Endothelial cell of umbilical vein (primary cell): ENCODE measurements at regions not wholly inside any gene's neighbourhood (a gene's known extent, or its start where the extent isn't known, plus 50 kb on each side); places are given as distances from the start of the nearest gene placed in this dataset.

Source experiments
- BruUV-seq: library from RNA; stranded (reverse); fragments of 400-500 nt; replicated peaks from 2 replicates; lab custom pipeline; 2021; lab: Mats Ljungman, UMichigan
- CTCF ChIA-PET: fragments of 300-600, 350-600 bp; sonication (Branson Sonifier 250); formaldehyde crosslinking; loops from one replicate; lab custom pipeline; 2021; ENCODE audit warnings: antibody characterized with exemption, inconsistent platforms; lab: Charles Lee
- POLR2A ChIA-PET: fragments of 300-600, 350-600 bp; sonication (Branson Sonifier 250); formaldehyde crosslinking; loops from one replicate; lab custom pipeline; 2021; ENCODE audit warnings: antibody characterized with exemption, inconsistent platforms; lab: Charles Lee
- DNase-seq: peaks from one replicate; pipeline ENCODE4 v3.0.0-alpha.2; 2011; ENCODE audit warnings: low read depth, low spot score
- FAIRE-seq: peaks from 2 replicates; lab custom pipeline; 2011; peaks lifted over from hg19 to GRCh38; lab: Jason Lieb, UNC
- H2AFZ ChIP-seq: 2 replicates; pipeline ENCODE4 v1.6.0; 2012; ENCODE audit warnings: low read depth, low read length, control low read depth, inconsistent platforms
- H3K27ac ChIP-seq: 2 replicates; pipeline ENCODE4 v1.5.1; 2011; ENCODE audit warnings: low read depth, mild to moderate bottlenecking, control low read depth, low read length, moderate library complexity; ENCODE audit not compliant: insufficient read depth
- H3K27me3 ChIP-seq, 2 experiments: 2 replicates each; pipeline versions ENCODE4 v1.6.0 to v1.6.1; 2011; ENCODE audit warnings: low read length in 2 of 2, mixed read lengths in 1 of 2; ENCODE audit not compliant: control insufficient read depth in 2 of 2, insufficient read depth in 2 of 2
- H3K36me3 ChIP-seq, 2 experiments: 2 replicates in 1 of 2; 3 replicates in 1 of 2; pipeline ENCODE4 v1.5.1; 2011; ENCODE audit warnings: low read length in 2 of 2, mild to moderate bottlenecking in 1 of 2, moderate library complexity in 1 of 2; ENCODE audit not compliant: control insufficient read depth in 2 of 2, insufficient read depth in 2 of 2; ENCODE audit errors: extremely low read depth in 1 of 2
- H3K4me1 ChIP-seq: 3 replicates; pipeline ENCODE4 v1.5.1; 2011; ENCODE audit warnings: mild to moderate bottlenecking, low read length; ENCODE audit not compliant: control insufficient read depth, insufficient read depth; ENCODE audit errors: extremely low read depth
- H3K4me2 ChIP-seq: 2 replicates; pipeline ENCODE4 v1.6.1; 2011; ENCODE audit warnings: low read length, control low read depth, mixed read lengths; ENCODE audit not compliant: insufficient read depth
- H3K4me3 ChIP-seq, 3 experiments: fragments of 200-600 bp in 1 of 3; sonication (generic), shearing (Covaris generic) in 1 of 3; replicated peaks in 1 of 3; 2 replicates each; pipeline ENCODE4 v1.5.1; 2011 to 2016; ENCODE audit warnings: control low read depth in 3 of 3, low read length in 3 of 3, mild to moderate bottlenecking in 2 of 3, inconsistent platforms in 1 of 3, low read depth in 1 of 3, moderate library complexity in 1 of 3; ENCODE audit not compliant: insufficient read depth in 1 of 3
- H3K79me2 ChIP-seq: 2 replicates; pipeline ENCODE4 v1.6.0; 2012; ENCODE audit warnings: low read length, inconsistent platforms; ENCODE audit not compliant: control insufficient read depth, insufficient read depth
- H3K9ac ChIP-seq: replicated peaks from 2 replicates; pipeline ENCODE3; 2011; ENCODE audit warnings: low read length, control low read depth; ENCODE audit not compliant: insufficient read depth; ENCODE audit errors: extremely low read depth
- H3K9me1 ChIP-seq: replicated peaks from 3 replicates; pipeline ENCODE4 v1.6.0; 2011; ENCODE audit warnings: mild to moderate bottlenecking, low read length; ENCODE audit not compliant: control insufficient read depth, insufficient read depth; ENCODE audit errors: extremely low read depth
- H3K9me3 ChIP-seq: replicated peaks from 2 replicates; pipeline ENCODE4 v1.5.1; 2012; ENCODE audit warnings: low read length, inconsistent platforms; ENCODE audit not compliant: control insufficient read depth, insufficient read depth
- H4K20me1 ChIP-seq: replicated peaks from 2 replicates; pipeline ENCODE3; 2011; ENCODE audit warnings: mild to moderate bottlenecking, low read length; ENCODE audit not compliant: control insufficient read depth, insufficient read depth; ENCODE audit errors: extremely low read depth
- CTCF ChIP-seq, 2 donors: IDR thresholded peaks; 1 replicate in 1 of 2; 2 replicates in 1 of 2; pipeline ENCODE4 v1.5.1; 2011; ENCODE audit warnings: low read length in 2 of 2, mild to moderate bottlenecking in 2 of 2, moderate library complexity in 2 of 2, control low read depth in 1 of 2, inconsistent platforms in 1 of 2, low read depth in 1 of 2; ENCODE audit not compliant: insufficient read depth in 1 of 2; ENCODE audit errors: extremely low read depth in 1 of 2
- EZH2 ChIP-seq: IDR thresholded peaks from 2 replicates; pipeline ENCODE4 v1.6.1; 2012; ENCODE audit warnings: borderline replicate concordance, low read depth, mild to moderate bottlenecking, moderate library complexity, low read length, inconsistent platforms; ENCODE audit not compliant: severe bottlenecking
- FOS ChIP-seq: IDR thresholded peaks from 2 replicates; pipeline ENCODE4 v1.6.1; 2011; ENCODE audit warnings: mild to moderate bottlenecking, low read length, moderate library complexity, borderline replicate concordance; ENCODE audit not compliant: insufficient read depth
- GATA2 ChIP-seq: IDR thresholded peaks from 2 replicates; pipeline ENCODE4 v1.7.0; 2011; ENCODE audit warnings: low read depth, mild to moderate bottlenecking, moderate library complexity, mixed read lengths, low read length; ENCODE audit not compliant: insufficient read length, insufficient read depth
- JUN ChIP-seq: IDR thresholded peaks from 2 replicates; pipeline ENCODE4 v1.6.1; 2011; ENCODE audit warnings: borderline replicate concordance, low read depth; ENCODE audit not compliant: insufficient read length, insufficient read depth
- MAX ChIP-seq: IDR thresholded peaks from 2 replicates; pipeline ENCODE4 v1.6.1; 2011; ENCODE audit not compliant: insufficient read depth, insufficient read length
- MYC ChIP-seq: IDR thresholded peaks from one replicate; pipeline ENCODE4 v1.6.1; 2011; ENCODE audit warnings: mild to moderate bottlenecking, low read depth, low read length
- POLR2A ChIP-seq: IDR thresholded peaks from 2 replicates; pipeline ENCODE4 v1.6.1; 2012; ENCODE audit warnings: low read depth, mild to moderate bottlenecking, control low read depth, low read length
- POLR2AphosphoS5 ChIP-seq: IDR thresholded peaks from 2 replicates; pipeline ENCODE4 v1.6.1; 2012; ENCODE audit warnings: low read depth, mild to moderate bottlenecking, control low read depth, low read length, moderate library complexity; ENCODE audit not compliant: insufficient read depth
- dilution Hi-C: fragments of 300-500 bp; cut with MboI; formaldehyde crosslinking; loops from one replicate; pipeline ENCODE4 v1.15.0; 2019; ENCODE audit warnings: low sequenced_read_pairs; ENCODE audit not compliant: extremely low pct_ligation_motif_present
- intact Hi-C: fragments of 100-400 bp; cut with micrococcal nuclease; formaldehyde crosslinking; loops from one replicate; pipeline ENCODE4 v1.10.0; 2022

GRCh38 chr18:22613788-22614187 lies 196.1 kb upstream of the CTAGE1 start:
- no peaks in the 10 kb centered on the region for H3K9me3 ChIP-seq
- no peaks in the 10 kb centered on the region for H4K20me1 ChIP-seq
- no peak overlapping the region for H3K4me2 ChIP-seq
- no TSS peak for BruUV-seq
- H3K27ac ChIP-seq: no peak overlapping the region
- H3K27me3 ChIP-seq: peaks cover 0 to 10% of the 10 kb centered on the region in 2 experiments
- no peak for FAIRE-seq
- dilution Hi-C loops: no loop called here
- TF ChIP-seq JUN: no peak
- no peak overlapping the region for H3K4me3 ChIP-seq
- no peak for DNase-seq
- no peaks in the 10 kb centered on the region for H3K79me2 ChIP-seq
- ChIA-PET POLR2A (no interaction called here), CTCF (no interaction called here)
- H3K9ac ChIP-seq: no peak overlapping the region
- H2AFZ ChIP-seq: no peak overlapping the region
- H3K36me3 ChIP-seq: no peaks in the 10 kb centered on the region
- H3K9me1 ChIP-seq: no peaks in the 10 kb centered on the region
- H3K4me1 ChIP-seq: peaks cover 13% of the 10 kb centered on the region
- intact Hi-C loops: no loop called here

GRCh38 chr18:22623513-22623912 lies 205.8 kb upstream of the CTAGE1 start:
- Histone ChIP-seq H3K27ac (no peak overlapping the region), H3K9ac (no peak overlapping the region), H3K79me2 (no peaks in the 10 kb centered on the region), H3K4me2 (no peak overlapping the region), H3K36me3 (no peaks in the 10 kb centered on the region), H3K9me3 (no peaks in the 10 kb centered on the region), H3K4me3 (no peak overlapping the region), H3K27me3 (peaks cover 2 to 7% of the 10 kb centered on the region in 2 experiments), H3K4me1 (no peaks in the 10 kb centered on the region), H3K9me1 (no peaks in the 10 kb centered on the region), H4K20me1 (no peaks in the 10 kb centered on the region), H2AFZ (no peak overlapping the region)
- ChIA-PET CTCF (interaction anchor here (0.7 kb wide), 1 partner anchor 81 kb away, joined by 3 read pairs; no protein-coding TSS in a partner anchor), POLR2A (no interaction called here)
- intact Hi-C loops: no loop called here
- DNase-seq (no peak), FAIRE-seq (no peak)
- BruUV-seq: no TSS peak
- TF ChIP-seq FOS (no peak), MYC (no peak), CTCF (IDR thresholded peaks at IDR 0.05; ENCODE audit: extremely low read depth in 1 of 2, insufficient read depth in 1 of 2, low read depth in 1 of 2, low read length in 2 of 2) (no peak), POLR2A (no peak), EZH2 (no peak), GATA2 (no peak), JUN (no peak), MAX (no peak), POLR2AphosphoS5 (no peak)
- dilution Hi-C loops: no loop called here
